Pulmonary artery endothelial cell (primary cell): ENCODE measurements at regions not wholly inside any gene's neighbourhood (a gene's known extent, or its start where the extent isn't known, plus 50 kb on each side); places are given as distances from the start of the nearest gene placed in this dataset.
"Not testable (repeated sequence)": the region's sequence is repeated elsewhere in the genome, so short reads cannot be mapped to it uniquely, and the experiment has no call there.

Experiments
- DNase-seq: peaks from one replicate; pipeline ENCODE4 v3.0.0-alpha.2; 2011; ENCODE audit warnings: low read depth, low spot score

GRCh38 chr10:25076506-25077177 lies 60.2 kb downstream of the THNSL1 start:
- no peak for DNase-seq

GRCh38 chr10:25078658-25079431 lies 62.4 kb downstream of the THNSL1 start:
- DNase-seq = no peak

- DNase-seq = peak; percentile 47
Measured at GRCh38 chr10:25080880-25081581, 64.6 kb downstream of the THNSL1 start.

- no peak for DNase-seq
Measured at GRCh38 chr10:25082276-25083204, 66.1 kb downstream of the THNSL1 start.

GRCh38 chr10:25083546-25084111 lies 67.2 kb downstream of the THNSL1 start:
- DNase-seq = no peak

- DNase-seq = no peak
Measured at GRCh38 chr10:25084447-25084846, 68.0 kb downstream of the THNSL1 start.

GRCh38 chr10:25094590-25094989 lies 78.2 kb downstream of the THNSL1 start:
- no peak for DNase-seq

- no peak for DNase-seq
Measured at GRCh38 chr10:25097669-25098411, 77.0 kb upstream of the GPR158 start.

GRCh38 chr10:25100141-25100540 lies 74.7 kb upstream of the GPR158 start:
- DNase-seq = no peak

- no peak for DNase-seq
Measured at GRCh38 chr10:25101461-25102146, 73.2 kb upstream of the GPR158 start.

- no peak for DNase-seq
Measured at GRCh38 chr10:25102147-25102822, 72.5 kb upstream of the GPR158 start.

- DNase-seq = no peak
Measured at GRCh38 chr10:25103703-25104102, 71.1 kb upstream of the GPR158 start.

- DNase-seq = no peak
Measured at GRCh38 chr10:25104441-25104840, 70.4 kb upstream of the GPR158 start.

GRCh38 chr10:25105262-25105661 lies 69.5 kb upstream of the GPR158 start:
- DNase-seq = no peak

- DNase-seq = no peak
Measured at GRCh38 chr10:25105743-25106260, 69.0 kb upstream of the GPR158 start.

- no peak for DNase-seq
Measured at GRCh38 chr10:25107756-25108155, 67.0 kb upstream of the GPR158 start.

GRCh38 chr10:25109896-25110295 lies 64.9 kb upstream of the GPR158 start:
- DNase-seq = not testable (repeated sequence)

GRCh38 chr10:25112016-25112415 lies 62.8 kb upstream of the GPR158 start:
- no peak for DNase-seq
